Raji (cell line): ENCODE measurements at regions not wholly inside any gene's neighbourhood (a gene's known extent, or its start where the extent isn't known, plus 50 kb on each side); places are given as distances from the start of the nearest gene placed in this dataset.

Experiments
- POLR2A ChIP-seq: IDR thresholded peaks from 2 replicates; pipeline ENCODE4 v1.6.1; 2011; ENCODE audit warnings: low read depth, low read length, control low read depth; ENCODE audit not compliant: insufficient read depth

- no peak for TF ChIP-seq POLR2A
Observed at GRCh38 chr2:120973196-120973595, 237.5 kb downstream of the GLI2 start.

GRCh38 chr2:120974950-120975349 lies 239.3 kb downstream of the GLI2 start:
- no peak for TF ChIP-seq POLR2A

- no peak for TF ChIP-seq POLR2A
Observed at GRCh38 chr2:120976501-120977307, 241.0 kb downstream of the GLI2 start.

- TF ChIP-seq POLR2A, result no peak
Observed at GRCh38 chr2:120977582-120978358, 242.1 kb downstream of the GLI2 start.

- TF ChIP-seq POLR2A, result no peak
Observed at GRCh38 chr2:120978359-120979050, 242.8 kb downstream of the GLI2 start.

- TF ChIP-seq POLR2A, result no peak
Observed at GRCh38 chr2:120979398-120979797, 243.7 kb downstream of the GLI2 start.

GRCh38 chr2:120979921-120980320 lies 244.3 kb downstream of the GLI2 start:
- TF ChIP-seq POLR2A, result no peak

- TF ChIP-seq POLR2A, result no peak
Observed at GRCh38 chr2:120981443-120981842, 245.8 kb downstream of the GLI2 start.

- no peak for TF ChIP-seq POLR2A
Observed at GRCh38 chr2:120982598-120982997, 246.9 kb downstream of the GLI2 start.

GRCh38 chr2:120983344-120983743 lies 247.7 kb downstream of the GLI2 start:
- no peak for TF ChIP-seq POLR2A

- no peak for TF ChIP-seq POLR2A
Observed at GRCh38 chr2:120984046-120984445, 248.4 kb downstream of the GLI2 start.

GRCh38 chr2:120984452-120985173 lies 248.9 kb downstream of the GLI2 start:
- TF ChIP-seq POLR2A, result no peak

GRCh38 chr2:120985174-120985996 lies 249.7 kb downstream of the GLI2 start:
- TF ChIP-seq POLR2A, result no peak

- no peak for TF ChIP-seq POLR2A
Observed at GRCh38 chr2:120985997-120986651, 250.5 kb downstream of the GLI2 start.
